Body of pancreas (tissue), 4 donors: ENCODE measurements at regions not wholly inside any gene's neighbourhood (a gene's known extent, or its start where the extent isn't known, plus 50 kb on each side); places are given as distances from the start of the nearest gene placed in this dataset.

Source experiments
- POLR2A ChIP-seq, 3 donors: fragments of 450-650 bp; IDR thresholded peaks; one replicate each; pipeline ENCODE4 v1.6.1; 2016; ENCODE audit warnings: antibody characterized with exemption in 3 of 3, mild to moderate bottlenecking in 2 of 3
- TF ChIP-seq, protein P1 (sequence below), 7 experiments: fragments of 450-650 bp in 4 of 7; fragments of 200-600 bp in 3 of 7; sonication (generic) in 3 of 7; IDR thresholded peaks; one replicate each; pipeline ENCODE4 v1.5.1; 2016 to 2019; ENCODE audit warnings: antibody characterized with exemption in 7 of 7

DNA sequence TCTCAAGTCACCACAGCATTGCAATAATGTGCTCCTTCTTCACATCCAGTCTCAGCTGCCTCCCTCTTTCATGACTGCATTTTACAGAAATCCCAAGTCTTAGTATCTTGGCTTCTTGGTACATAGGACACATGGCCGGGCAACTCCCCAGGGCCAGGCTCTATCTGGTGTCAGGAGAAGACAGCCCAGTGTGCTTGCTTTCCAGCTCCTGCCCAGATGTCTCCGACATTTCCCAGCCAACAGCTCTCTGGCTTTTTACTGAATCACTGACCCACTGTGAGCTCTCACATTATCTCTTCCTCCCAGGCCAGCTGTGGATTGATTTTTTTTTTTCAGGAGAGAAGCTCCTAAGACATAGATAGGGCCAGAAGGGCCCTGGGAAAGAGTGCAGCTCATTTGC, 346.0 kb upstream of the C11orf87 start:
- TF ChIP-seq, protein P1, sequence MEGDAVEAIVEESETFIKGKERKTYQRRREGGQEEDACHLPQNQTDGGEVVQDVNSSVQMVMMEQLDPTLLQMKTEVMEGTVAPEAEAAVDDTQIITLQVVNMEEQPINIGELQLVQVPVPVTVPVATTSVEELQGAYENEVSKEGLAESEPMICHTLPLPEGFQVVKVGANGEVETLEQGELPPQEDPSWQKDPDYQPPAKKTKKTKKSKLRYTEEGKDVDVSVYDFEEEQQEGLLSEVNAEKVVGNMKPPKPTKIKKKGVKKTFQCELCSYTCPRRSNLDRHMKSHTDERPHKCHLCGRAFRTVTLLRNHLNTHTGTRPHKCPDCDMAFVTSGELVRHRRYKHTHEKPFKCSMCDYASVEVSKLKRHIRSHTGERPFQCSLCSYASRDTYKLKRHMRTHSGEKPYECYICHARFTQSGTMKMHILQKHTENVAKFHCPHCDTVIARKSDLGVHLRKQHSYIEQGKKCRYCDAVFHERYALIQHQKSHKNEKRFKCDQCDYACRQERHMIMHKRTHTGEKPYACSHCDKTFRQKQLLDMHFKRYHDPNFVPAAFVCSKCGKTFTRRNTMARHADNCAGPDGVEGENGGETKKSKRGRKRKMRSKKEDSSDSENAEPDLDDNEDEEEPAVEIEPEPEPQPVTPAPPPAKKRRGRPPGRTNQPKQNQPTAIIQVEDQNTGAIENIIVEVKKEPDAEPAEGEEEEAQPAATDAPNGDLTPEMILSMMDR (IDR thresholded peaks at IDR 0.05), result no peak
- no peak for TF ChIP-seq POLR2A (IDR thresholded peaks at IDR 0.05)
